Nephron (organoid): ENCODE measurements at regions not wholly inside any gene's neighbourhood (a gene's known extent, or its start where the extent isn't known, plus 50 kb on each side); places are given as distances from the start of the nearest gene placed in this dataset.

Experiments
- H3K27ac Mint-ChIP-seq, 3 experiments: 2 replicates each; pipeline ENCODE4 v1.8.0; 2020; ENCODE audit warnings: mixed read lengths in 3 of 3, mild to moderate bottlenecking in 2 of 3, moderate library complexity in 1 of 3
- H3K27me3 Mint-ChIP-seq: 2 replicates; pipeline ENCODE4 v1.8.0; 2021; ENCODE audit warnings: low read depth, mild to moderate bottlenecking, moderate library complexity, mixed read lengths
- H3K36me3 Mint-ChIP-seq: 2 replicates; pipeline ENCODE4 v1.8.0; 2020; ENCODE audit warnings: low read depth, mixed read lengths
- H3K4me1 Mint-ChIP-seq: 2 replicates; pipeline ENCODE4 v1.8.0; 2020; ENCODE audit warnings: mixed read lengths
- H3K4me3 Mint-ChIP-seq, 3 experiments: 2 replicates each; pipeline ENCODE4 v1.8.0; 2020; ENCODE audit warnings: mild to moderate bottlenecking in 3 of 3, mixed read lengths in 3 of 3, moderate library complexity in 2 of 3
- H3K9me3 Mint-ChIP-seq: 2 replicates; pipeline ENCODE4 v1.8.0; 2020; ENCODE audit warnings: mixed read lengths
- CTCF ChIP-seq, 3 experiments: fragments of 200-600 bp; sonication (generic); IDR thresholded peaks; one replicate each; pipeline ENCODE4 v1.5.0; 2021; ENCODE audit warnings: antibody characterized with exemption in 3 of 3; ENCODE audit not compliant: unreplicated experiment in 3 of 3

GRCh38 chr7:115070311-115070710, 148.4 kb downstream of the MDFIC start:
- Mint-ChIP-seq H3K9me3 (no peaks in the 10 kb centered on the region), H3K36me3 (no peaks in the 10 kb centered on the region), H3K27ac (no peak overlapping the region), H3K27me3 (no peaks in the 10 kb centered on the region), H3K4me1 (no peaks in the 10 kb centered on the region), H3K4me3 (no peak overlapping the region)
- TF ChIP-seq CTCF (IDR thresholded peaks at IDR 0.05; ENCODE audit: unreplicated experiment in 3 of 3), result no peak
